ENCODE measurements at regions not wholly inside any gene's neighbourhood (a gene's known extent, or its start where the extent isn't known, plus 50 kb on each side); places are given as distances from the start of the nearest gene placed in this dataset.

GRCh38 chr1:25146451-25146855, 85.8 kb downstream of the SYF2 start:
- H3K36me3 Mint-ChIP-seq: no peaks in the 10 kb centered on the region
- H3K4me1 Mint-ChIP-seq: peaks cover 10 to 17% (median 12%) of the 10 kb centered on the region in 3 donors
- H3K27me3 Mint-ChIP-seq: peaks cover 27 to 34% (median 33%) of the 10 kb centered on the region in 3 donors
- ATAC-seq (ENCODE audit: low read depth in 2 of 2) (no peak), DNase-seq (no peak)
- no peak overlapping the region for H3K4me3 Mint-ChIP-seq
- no peak overlapping the region for H3K27ac Mint-ChIP-seq
- peaks cover 0 to 2% (median 0%) of the 10 kb centered on the region in 7 donors for H3K9me3 Mint-ChIP-seq

- no peak for DNase-seq
- Mint-ChIP-seq H3K4me1 (peaks cover 10 to 17% (median 12%) of the 10 kb centered on the region in 3 donors), H3K4me3 (peak overlapping the region in 7 of 8 donors; percentile 6 to 87 (median 48)), H3K27ac (peak overlapping the region in 5 of 6 donors; percentile 6 to 81 (median 63)), H3K9me3 (peaks cover 0 to 2% (median 0%) of the 10 kb centered on the region in 7 donors), H3K36me3 (no peaks in the 10 kb centered on the region), H3K27me3 (peaks cover 22 to 30% (median 30%) of the 10 kb centered on the region in 3 donors)
- ATAC-seq (ENCODE audit: low read depth in 2 of 2): peak; percentile 88 to 90
These were observed 86.4 kb downstream of the SYF2 start for GRCh38 chr1:25145775-25146393.

- Mint-ChIP-seq H3K36me3 (no peaks in the 10 kb centered on the region), H3K27me3 (peaks cover 23 to 32% (median 29%) of the 10 kb centered on the region in 3 donors), H3K27ac (peak overlapping the region in 5 of 6 donors; percentile 26 to 92 (median 76)), H3K4me3 (peak overlapping the region in 1 of 8 donors; percentile 1), H3K4me1 (peaks cover 9 to 18% (median 9%) of the 10 kb centered on the region in 3 donors), H3K9me3 (no peaks in the 10 kb centered on the region)
- peak; percentile 90 to 92 for ATAC-seq (ENCODE audit: low read depth in 2 of 2)
- DNase-seq: peak; percentile 42
These were observed 92.1 kb downstream of the SYF2 start for GRCh38 chr1:25140073-25140797.

- no peaks in the 10 kb centered on the region for H3K9me3 Mint-ChIP-seq
- H3K36me3 Mint-ChIP-seq: no peaks in the 10 kb centered on the region
- no peak overlapping the region for H3K4me3 Mint-ChIP-seq
- H3K27me3 Mint-ChIP-seq: peaks cover 23 to 32% (median 29%) of the 10 kb centered on the region in 3 donors
- no peak for ATAC-seq (ENCODE audit: low read depth in 2 of 2)
- peak overlapping the region in 1 of 6 donors; percentile 39 for H3K27ac Mint-ChIP-seq
- peaks cover 9 to 18% (median 9%) of the 10 kb centered on the region in 3 donors for H3K4me1 Mint-ChIP-seq
- no peak for DNase-seq
These were observed 94.5 kb downstream of the SYF2 start for GRCh38 chr1:25137521-25138395.

- no peaks in the 10 kb centered on the region for H3K9me3 Mint-ChIP-seq
- no peaks in the 10 kb centered on the region for H3K36me3 Mint-ChIP-seq
- no peak for DNase-seq
- H3K27me3 Mint-ChIP-seq: peaks cover 23 to 32% (median 29%) of the 10 kb centered on the region in 3 donors
- no peak overlapping the region for H3K27ac Mint-ChIP-seq
- no peak overlapping the region for H3K4me3 Mint-ChIP-seq
- ATAC-seq (ENCODE audit: low read depth in 2 of 2): no peak
- H3K4me1 Mint-ChIP-seq: peaks cover 9 to 18% (median 9%) of the 10 kb centered on the region in 3 donors
These were observed 95.2 kb downstream of the SYF2 start for GRCh38 chr1:25137106-25137505.

GRCh38 chr1:25135909-25136308, 96.4 kb downstream of the SYF2 start:
- Mint-ChIP-seq H3K4me1 (peaks cover 9 to 16% (median 9%) of the 10 kb centered on the region in 3 donors), H3K27me3 (peaks cover 23 to 28% (median 27%) of the 10 kb centered on the region in 3 donors), H3K4me3 (no peak overlapping the region), H3K27ac (no peak overlapping the region), H3K9me3 (no peaks in the 10 kb centered on the region), H3K36me3 (no peaks in the 10 kb centered on the region)
- ATAC-seq (ENCODE audit: low read depth in 2 of 2): no peak
- DNase-seq: no peak

GRCh38 chr1:25134801-25135461, 97.4 kb downstream of the SYF2 start:
- Mint-ChIP-seq H3K36me3 (no peaks in the 10 kb centered on the region), H3K27ac (no peak overlapping the region), H3K4me3 (no peak overlapping the region), H3K4me1 (peaks cover under 1 to 8% (median under 1%) of the 10 kb centered on the region in 3 donors), H3K9me3 (no peaks in the 10 kb centered on the region), H3K27me3 (peaks cover 13 to 18% (median 18%) of the 10 kb centered on the region in 3 donors)
- DNase-seq (no peak), ATAC-seq (ENCODE audit: low read depth in 2 of 2) (no peak)

- no peaks in the 10 kb centered on the region for H3K9me3 Mint-ChIP-seq
- no peak overlapping the region for H3K27ac Mint-ChIP-seq
- H3K4me1 Mint-ChIP-seq: peaks cover 0 to 2% (median 0%) of the 10 kb centered on the region in 3 donors
- ATAC-seq (ENCODE audit: low read depth in 2 of 2): no peak
- DNase-seq: no peak
- no peak overlapping the region for H3K4me3 Mint-ChIP-seq
- peaks cover 11 to 14% (median 13%) of the 10 kb centered on the region in 3 donors for H3K27me3 Mint-ChIP-seq
- H3K36me3 Mint-ChIP-seq: no peaks in the 10 kb centered on the region
These were observed 98.0 kb downstream of the SYF2 start for GRCh38 chr1:25134307-25134706.

- ATAC-seq (ENCODE audit: low read depth in 2 of 2) (no peak), DNase-seq (no peak)
- Mint-ChIP-seq H3K36me3 (no peaks in the 10 kb centered on the region), H3K27ac (no peak overlapping the region), H3K27me3 (peaks cover 3 to 5% (median 3%) of the 10 kb centered on the region in 3 donors), H3K4me1 (no peaks in the 10 kb centered on the region), H3K9me3 (no peaks in the 10 kb centered on the region), H3K4me3 (no peak overlapping the region)
These were observed 100.5 kb downstream of the SYF2 start for GRCh38 chr1:25131794-25132193.

- H3K27ac Mint-ChIP-seq: no peak overlapping the region
- H3K36me3 Mint-ChIP-seq: no peaks in the 10 kb centered on the region
These were observed 101.4 kb downstream of the SYF2 start for GRCh38 chr1:25130895-25131294.

GRCh38 chr1:25129380-25129779, 102.9 kb downstream of the SYF2 start:
- Mint-ChIP-seq H3K27ac (peak overlapping the region in 1 of 6 donors; percentile 58), H3K36me3 (no peaks in the 10 kb centered on the region), H3K27me3 (no peaks in the 10 kb centered on the region), H3K4me1 (no peaks in the 10 kb centered on the region), H3K9me3 (peaks cover 0 to 5% (median 0%) of the 10 kb centered on the region in 7 donors), H3K4me3 (no peak overlapping the region)
- ATAC-seq (ENCODE audit: low read depth in 2 of 2) (no peak), DNase-seq (no peak)

More at GRCh38 chr1:25130895-25131294, 101.4 kb downstream of the SYF2 start:
- Mint-ChIP-seq H3K4me1 (no peaks in the 10 kb centered on the region), H3K9me3 (peaks cover 0 to 5% (median 0%) of the 10 kb centered on the region in 7 donors), H3K27me3 (no peaks in the 10 kb centered on the region), H3K4me3 (no peak overlapping the region)
- DNase-seq (no peak), ATAC-seq (ENCODE audit: low read depth in 2 of 2) (no peak)

- Mint-ChIP-seq H3K27me3 (no peaks in the 10 kb centered on the region), H3K27ac (no peak overlapping the region), H3K4me3 (no peak overlapping the region), H3K9me3 (peaks cover 0 to 5% (median 0%) of the 10 kb centered on the region in 7 donors), H3K4me1 (no peaks in the 10 kb centered on the region), H3K36me3 (no peaks in the 10 kb centered on the region)
- ATAC-seq (ENCODE audit: low read depth in 2 of 2) (no peak), DNase-seq (no peak)
These were observed 104.1 kb downstream of the SYF2 start for GRCh38 chr1:25128121-25128621.

Data from naive B cell (primary cell).